ENCODE measurements at regions not wholly inside any gene's neighbourhood (a gene's known extent, or its start where the extent isn't known, plus 50 kb on each side); places are given as distances from the start of the nearest gene placed in this dataset.

DNA sequence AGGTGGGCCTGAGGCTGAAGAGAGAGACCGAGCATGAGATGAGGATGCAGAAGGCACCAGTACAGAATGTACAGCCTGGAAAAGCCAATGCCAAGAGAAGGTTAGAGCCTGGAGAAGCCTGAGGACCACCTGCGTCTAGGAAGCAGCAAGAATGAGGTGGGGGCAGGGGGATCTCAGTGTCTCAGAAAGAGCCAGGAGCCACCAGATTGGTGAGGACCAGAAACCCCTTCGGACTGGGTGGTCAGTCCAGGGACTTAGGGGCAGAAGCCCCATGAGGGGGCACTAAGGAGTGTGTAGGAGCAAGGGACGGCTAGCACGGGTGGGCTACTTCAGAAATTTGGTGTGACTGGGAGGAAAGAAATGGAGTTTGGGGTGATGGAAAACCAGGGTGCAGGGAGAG, 205.9 kb upstream of the RNF32 start:
- TF ChIP-seq, protein P1, sequence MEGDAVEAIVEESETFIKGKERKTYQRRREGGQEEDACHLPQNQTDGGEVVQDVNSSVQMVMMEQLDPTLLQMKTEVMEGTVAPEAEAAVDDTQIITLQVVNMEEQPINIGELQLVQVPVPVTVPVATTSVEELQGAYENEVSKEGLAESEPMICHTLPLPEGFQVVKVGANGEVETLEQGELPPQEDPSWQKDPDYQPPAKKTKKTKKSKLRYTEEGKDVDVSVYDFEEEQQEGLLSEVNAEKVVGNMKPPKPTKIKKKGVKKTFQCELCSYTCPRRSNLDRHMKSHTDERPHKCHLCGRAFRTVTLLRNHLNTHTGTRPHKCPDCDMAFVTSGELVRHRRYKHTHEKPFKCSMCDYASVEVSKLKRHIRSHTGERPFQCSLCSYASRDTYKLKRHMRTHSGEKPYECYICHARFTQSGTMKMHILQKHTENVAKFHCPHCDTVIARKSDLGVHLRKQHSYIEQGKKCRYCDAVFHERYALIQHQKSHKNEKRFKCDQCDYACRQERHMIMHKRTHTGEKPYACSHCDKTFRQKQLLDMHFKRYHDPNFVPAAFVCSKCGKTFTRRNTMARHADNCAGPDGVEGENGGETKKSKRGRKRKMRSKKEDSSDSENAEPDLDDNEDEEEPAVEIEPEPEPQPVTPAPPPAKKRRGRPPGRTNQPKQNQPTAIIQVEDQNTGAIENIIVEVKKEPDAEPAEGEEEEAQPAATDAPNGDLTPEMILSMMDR (IDR thresholded peaks at IDR 0.05; ENCODE audit: insufficient read depth, low read length): no peak
- no peak for TF ChIP-seq GABPA (IDR thresholded peaks at IDR 0.05; ENCODE audit: low read depth)
- TF ChIP-seq, protein P2, sequence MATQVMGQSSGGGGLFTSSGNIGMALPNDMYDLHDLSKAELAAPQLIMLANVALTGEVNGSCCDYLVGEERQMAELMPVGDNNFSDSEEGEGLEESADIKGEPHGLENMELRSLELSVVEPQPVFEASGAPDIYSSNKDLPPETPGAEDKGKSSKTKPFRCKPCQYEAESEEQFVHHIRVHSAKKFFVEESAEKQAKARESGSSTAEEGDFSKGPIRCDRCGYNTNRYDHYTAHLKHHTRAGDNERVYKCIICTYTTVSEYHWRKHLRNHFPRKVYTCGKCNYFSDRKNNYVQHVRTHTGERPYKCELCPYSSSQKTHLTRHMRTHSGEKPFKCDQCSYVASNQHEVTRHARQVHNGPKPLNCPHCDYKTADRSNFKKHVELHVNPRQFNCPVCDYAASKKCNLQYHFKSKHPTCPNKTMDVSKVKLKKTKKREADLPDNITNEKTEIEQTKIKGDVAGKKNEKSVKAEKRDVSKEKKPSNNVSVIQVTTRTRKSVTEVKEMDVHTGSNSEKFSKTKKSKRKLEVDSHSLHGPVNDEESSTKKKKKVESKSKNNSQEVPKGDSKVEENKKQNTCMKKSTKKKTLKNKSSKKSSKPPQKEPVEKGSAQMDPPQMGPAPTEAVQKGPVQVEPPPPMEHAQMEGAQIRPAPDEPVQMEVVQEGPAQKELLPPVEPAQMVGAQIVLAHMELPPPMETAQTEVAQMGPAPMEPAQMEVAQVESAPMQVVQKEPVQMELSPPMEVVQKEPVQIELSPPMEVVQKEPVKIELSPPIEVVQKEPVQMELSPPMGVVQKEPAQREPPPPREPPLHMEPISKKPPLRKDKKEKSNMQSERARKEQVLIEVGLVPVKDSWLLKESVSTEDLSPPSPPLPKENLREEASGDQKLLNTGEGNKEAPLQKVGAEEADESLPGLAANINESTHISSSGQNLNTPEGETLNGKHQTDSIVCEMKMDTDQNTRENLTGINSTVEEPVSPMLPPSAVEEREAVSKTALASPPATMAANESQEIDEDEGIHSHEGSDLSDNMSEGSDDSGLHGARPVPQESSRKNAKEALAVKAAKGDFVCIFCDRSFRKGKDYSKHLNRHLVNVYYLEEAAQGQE (IDR thresholded peaks at IDR 0.05; ENCODE audit: insufficient replicate concordance, low read depth): no peak
- TF ChIP-seq SPI1 (IDR thresholded peaks at IDR 0.05; ENCODE audit: borderline replicate concordance, low read depth): no peak
- no peak for TF ChIP-seq POLR2AphosphoS5 (IDR thresholded peaks at IDR 0.05; ENCODE audit: low read depth)
- no peak overlapping the region for H3K27ac ChIP-seq (replicated peaks)
- DNase-seq (ENCODE audit: low read depth in 1 of 2, low spot score in 1 of 2): no peak
- no peak overlapping the region for H3K4me3 ChIP-seq (replicated peaks; ENCODE audit: insufficient read depth, low read length)
- no peaks in the 10 kb centered on the region for H3K27me3 ChIP-seq (ENCODE audit: insufficient read depth, poor library complexity, severe bottlenecking)

DNA sequence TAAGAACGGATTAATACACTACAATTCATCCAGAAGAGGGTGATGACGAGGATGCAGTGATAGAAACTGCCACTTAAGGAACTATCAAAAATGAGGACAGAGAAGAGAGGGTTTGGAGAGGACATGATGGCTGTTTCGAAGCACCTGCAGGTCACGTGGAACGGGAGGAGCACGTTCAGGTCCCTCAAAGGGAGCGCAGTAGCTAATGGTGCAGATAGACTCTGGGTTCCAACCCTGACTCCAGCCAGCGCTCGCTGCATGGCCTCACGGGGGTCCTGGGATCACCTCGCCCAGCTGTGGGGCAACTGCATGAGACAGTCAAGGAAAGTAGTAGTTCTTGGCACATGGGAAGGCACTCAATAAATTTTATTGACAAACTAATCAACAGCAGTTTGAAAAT, 208.6 kb upstream of the RNF32 start:
- no peak for DNase-seq (ENCODE audit: low read depth in 1 of 2, low spot score in 1 of 2)
- TF ChIP-seq POLR2AphosphoS5 (IDR thresholded peaks at IDR 0.05; ENCODE audit: low read depth) (no peak), GABPA (IDR thresholded peaks at IDR 0.05; ENCODE audit: low read depth) (no peak), SPI1 (IDR thresholded peaks at IDR 0.05; ENCODE audit: borderline replicate concordance, low read depth) (no peak)
- TF ChIP-seq, protein P2 (IDR thresholded peaks at IDR 0.05; ENCODE audit: insufficient replicate concordance, low read depth): no peak
- TF ChIP-seq, protein P1 (IDR thresholded peaks at IDR 0.05; ENCODE audit: insufficient read depth, low read length): no peak
- H3K27me3 ChIP-seq (ENCODE audit: insufficient read depth, poor library complexity, severe bottlenecking): no peaks in the 10 kb centered on the region
- H3K4me3 ChIP-seq (replicated peaks; ENCODE audit: insufficient read depth, low read length): no peak overlapping the region
- H3K27ac ChIP-seq (replicated peaks): no peak overlapping the region

DNA sequence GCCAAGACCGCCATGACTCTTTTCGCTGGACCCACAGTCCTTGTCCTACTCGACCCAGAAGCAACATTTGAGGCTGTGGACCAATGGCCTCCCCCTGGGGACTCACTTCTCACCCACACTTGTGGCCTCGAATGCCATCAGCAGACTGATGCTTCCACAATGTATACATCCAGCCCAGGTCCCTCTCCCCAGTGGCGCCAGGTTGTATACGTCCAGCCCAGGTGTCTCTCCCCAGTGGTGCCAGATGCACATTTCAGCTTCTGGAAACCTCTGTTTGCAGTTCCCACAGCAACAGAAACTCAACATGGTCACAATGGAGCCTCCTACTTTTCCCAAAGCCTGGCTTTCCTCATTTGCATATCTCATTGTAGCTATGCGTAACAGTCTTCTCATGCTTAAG, 210.5 kb upstream of the RNF32 start:
- Histone ChIP-seq H3K27me3 (ENCODE audit: insufficient read depth, poor library complexity, severe bottlenecking) (no peaks in the 10 kb centered on the region), H3K27ac (replicated peaks) (no peak overlapping the region), H3K4me3 (replicated peaks; ENCODE audit: insufficient read depth, low read length) (no peak overlapping the region)
- DNase-seq (ENCODE audit: low read depth in 1 of 2, low spot score in 1 of 2): no peak
- no peak for TF ChIP-seq GABPA (IDR thresholded peaks at IDR 0.05; ENCODE audit: low read depth)
- TF ChIP-seq SPI1 (IDR thresholded peaks at IDR 0.05; ENCODE audit: borderline replicate concordance, low read depth): no peak
- TF ChIP-seq, protein P2 (IDR thresholded peaks at IDR 0.05; ENCODE audit: insufficient replicate concordance, low read depth): no peak
- TF ChIP-seq POLR2AphosphoS5 (IDR thresholded peaks at IDR 0.05; ENCODE audit: low read depth): no peak
- TF ChIP-seq, protein P1 (IDR thresholded peaks at IDR 0.05; ENCODE audit: insufficient read depth, low read length): no peak
